ENCODE measurements at regions not wholly inside any gene's neighbourhood (a gene's known extent, or its start where the extent isn't known, plus 50 kb on each side); places are given as distances from the start of the nearest gene placed in this dataset.

DNA sequence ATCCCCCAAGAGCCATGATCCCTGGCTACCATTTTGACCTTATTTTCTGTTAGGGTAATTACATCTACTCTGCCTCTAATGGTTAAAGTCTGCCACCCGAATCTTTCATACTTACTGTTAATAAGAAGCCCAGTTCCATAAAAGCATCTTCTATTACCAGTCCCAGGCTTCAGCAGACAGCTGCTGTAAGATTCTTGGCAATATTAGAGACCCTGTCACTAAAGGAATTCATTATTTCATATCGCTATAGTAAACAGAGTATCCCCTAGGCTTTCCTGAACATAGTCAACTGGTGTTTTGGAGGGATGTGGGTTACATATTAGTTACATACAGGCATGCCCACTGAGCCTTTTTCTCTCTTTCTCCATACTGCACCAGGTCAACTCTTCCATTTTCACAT lies 608.7 kb upstream of the SEMA6A start:
- POLR2A ChIA-PET, result no interaction called here
- no peaks in the 10 kb centered on the region for H3K9me3 ChIP-seq (replicated peaks; ENCODE audit: control insufficient read depth, insufficient read depth, low read length)
- BruUV-seq (replicated peaks), result no TSS peak
- no peaks in the 10 kb centered on the region for H3K4me1 ChIP-seq (ENCODE audit: control insufficient read depth, extremely low read depth, insufficient read depth, low read length)
- dilution Hi-C loops (cut with MboI; ENCODE audit: extremely low pct_ligation_motif_present, low sequenced_read_pairs), result no loop called here
- TF ChIP-seq, protein P1, sequence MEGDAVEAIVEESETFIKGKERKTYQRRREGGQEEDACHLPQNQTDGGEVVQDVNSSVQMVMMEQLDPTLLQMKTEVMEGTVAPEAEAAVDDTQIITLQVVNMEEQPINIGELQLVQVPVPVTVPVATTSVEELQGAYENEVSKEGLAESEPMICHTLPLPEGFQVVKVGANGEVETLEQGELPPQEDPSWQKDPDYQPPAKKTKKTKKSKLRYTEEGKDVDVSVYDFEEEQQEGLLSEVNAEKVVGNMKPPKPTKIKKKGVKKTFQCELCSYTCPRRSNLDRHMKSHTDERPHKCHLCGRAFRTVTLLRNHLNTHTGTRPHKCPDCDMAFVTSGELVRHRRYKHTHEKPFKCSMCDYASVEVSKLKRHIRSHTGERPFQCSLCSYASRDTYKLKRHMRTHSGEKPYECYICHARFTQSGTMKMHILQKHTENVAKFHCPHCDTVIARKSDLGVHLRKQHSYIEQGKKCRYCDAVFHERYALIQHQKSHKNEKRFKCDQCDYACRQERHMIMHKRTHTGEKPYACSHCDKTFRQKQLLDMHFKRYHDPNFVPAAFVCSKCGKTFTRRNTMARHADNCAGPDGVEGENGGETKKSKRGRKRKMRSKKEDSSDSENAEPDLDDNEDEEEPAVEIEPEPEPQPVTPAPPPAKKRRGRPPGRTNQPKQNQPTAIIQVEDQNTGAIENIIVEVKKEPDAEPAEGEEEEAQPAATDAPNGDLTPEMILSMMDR (IDR thresholded peaks at IDR 0.05; ENCODE audit: extremely low read depth in 1 of 2, insufficient read depth in 1 of 2, low read depth in 1 of 2, low read length in 2 of 2), result no peak
- TF ChIP-seq MYC (IDR thresholded peaks at IDR 0.05; ENCODE audit: low read depth, low read length), result no peak
- no peak overlapping the region for H3K4me2 ChIP-seq (ENCODE audit: insufficient read depth, low read length)
- DNase-seq (ENCODE audit: low read depth, low spot score), result no peak
- no peak for FAIRE-seq
- no peaks in the 10 kb centered on the region for H3K36me3 ChIP-seq (ENCODE audit: control insufficient read depth in 2 of 2, extremely low read depth in 1 of 2, insufficient read depth in 2 of 2, low read length in 2 of 2)
- CTCF ChIA-PET, result no interaction called here
- no peak overlapping the region for H3K4me3 ChIP-seq (replicated peaks in 1 of 3; ENCODE audit: insufficient read depth in 1 of 3, low read depth in 1 of 3, low read length in 3 of 3)
- H3K79me2 ChIP-seq (ENCODE audit: control insufficient read depth, insufficient read depth, low read length), result no peaks in the 10 kb centered on the region
- no peak overlapping the region for H3K9ac ChIP-seq (replicated peaks; ENCODE audit: extremely low read depth, insufficient read depth, low read length)
- H3K27me3 ChIP-seq (ENCODE audit: control insufficient read depth in 2 of 2, insufficient read depth in 2 of 2, low read length in 2 of 2), result no peaks in the 10 kb centered on the region
- intact Hi-C loops (cut with micrococcal nuclease), result no loop called here
- H2AFZ ChIP-seq (ENCODE audit: low read depth, low read length), result no peak overlapping the region
- H4K20me1 ChIP-seq (replicated peaks; ENCODE audit: control insufficient read depth, extremely low read depth, insufficient read depth, low read length), result no peaks in the 10 kb centered on the region
- no peaks in the 10 kb centered on the region for H3K9me1 ChIP-seq (replicated peaks; ENCODE audit: control insufficient read depth, extremely low read depth, insufficient read depth, low read length)
- H3K27ac ChIP-seq (ENCODE audit: insufficient read depth, low read depth, low read length), result no peak overlapping the region

DNA sequence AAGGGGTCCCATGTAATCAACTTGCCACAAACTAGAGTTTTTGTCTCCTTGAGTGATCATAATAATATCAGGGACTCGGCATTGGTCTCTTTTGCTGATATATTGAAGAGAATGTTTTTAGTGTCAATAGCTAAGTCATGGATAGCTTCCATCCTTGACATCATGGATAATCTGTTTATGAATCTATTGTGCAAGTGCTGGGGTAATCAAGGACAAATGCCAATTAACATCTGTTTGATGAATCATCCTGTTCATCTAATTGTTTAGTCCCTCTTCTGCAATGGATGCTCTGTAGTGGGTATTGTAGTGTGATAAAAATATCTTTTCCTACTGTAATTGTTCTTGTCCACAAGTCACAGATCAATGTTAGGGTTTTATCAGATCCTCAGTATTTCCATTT lies 607.5 kb upstream of the SEMA6A start:
- Histone ChIP-seq H4K20me1 (replicated peaks; ENCODE audit: control insufficient read depth, extremely low read depth, insufficient read depth, low read length) (no peaks in the 10 kb centered on the region), H3K79me2 (ENCODE audit: control insufficient read depth, insufficient read depth, low read length) (no peaks in the 10 kb centered on the region), H3K9me3 (replicated peaks; ENCODE audit: control insufficient read depth, insufficient read depth, low read length) (no peaks in the 10 kb centered on the region), H3K9me1 (replicated peaks; ENCODE audit: control insufficient read depth, extremely low read depth, insufficient read depth, low read length) (no peaks in the 10 kb centered on the region), H3K4me1 (ENCODE audit: control insufficient read depth, extremely low read depth, insufficient read depth, low read length) (no peaks in the 10 kb centered on the region), H3K9ac (replicated peaks; ENCODE audit: extremely low read depth, insufficient read depth, low read length) (no peak overlapping the region), H3K4me2 (ENCODE audit: insufficient read depth, low read length) (no peak overlapping the region), H3K36me3 (ENCODE audit: control insufficient read depth in 2 of 2, extremely low read depth in 1 of 2, insufficient read depth in 2 of 2, low read length in 2 of 2) (no peaks in the 10 kb centered on the region), H2AFZ (ENCODE audit: low read depth, low read length) (no peak overlapping the region), H3K4me3 (replicated peaks in 1 of 3; ENCODE audit: insufficient read depth in 1 of 3, low read depth in 1 of 3, low read length in 3 of 3) (no peak overlapping the region), H3K27me3 (ENCODE audit: control insufficient read depth in 2 of 2, insufficient read depth in 2 of 2, low read length in 2 of 2) (no peaks in the 10 kb centered on the region), H3K27ac (ENCODE audit: insufficient read depth, low read depth, low read length) (no peak overlapping the region)
- dilution Hi-C loops (cut with MboI; ENCODE audit: extremely low pct_ligation_motif_present, low sequenced_read_pairs), result no loop called here
- intact Hi-C loops (cut with micrococcal nuclease), result no loop called here
- TF ChIP-seq, protein P2, sequence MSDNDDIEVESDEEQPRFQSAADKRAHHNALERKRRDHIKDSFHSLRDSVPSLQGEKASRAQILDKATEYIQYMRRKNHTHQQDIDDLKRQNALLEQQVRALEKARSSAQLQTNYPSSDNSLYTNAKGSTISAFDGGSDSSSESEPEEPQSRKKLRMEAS (IDR thresholded peaks at IDR 0.05; ENCODE audit: insufficient read depth, insufficient read length), result no peak
- TF ChIP-seq EZH2 (IDR thresholded peaks at IDR 0.05; ENCODE audit: borderline replicate concordance, low read depth, low read length, severe bottlenecking) (no peak), POLR2AphosphoS5 (IDR thresholded peaks at IDR 0.05; ENCODE audit: insufficient read depth, low read depth, low read length) (no peak), JUN (IDR thresholded peaks at IDR 0.05; ENCODE audit: borderline replicate concordance, insufficient read depth, insufficient read length, low read depth) (no peak), GATA2 (IDR thresholded peaks at IDR 0.05; ENCODE audit: insufficient read depth, insufficient read length, low read depth, low read length) (no peak), MYC (IDR thresholded peaks at IDR 0.05; ENCODE audit: low read depth, low read length) (no peak), FOS (IDR thresholded peaks at IDR 0.05; ENCODE audit: borderline replicate concordance, insufficient read depth, low read length) (no peak), POLR2A (IDR thresholded peaks at IDR 0.05; ENCODE audit: low read depth, low read length) (no peak)
- TF ChIP-seq, protein P1 (IDR thresholded peaks at IDR 0.05; ENCODE audit: extremely low read depth in 1 of 2, insufficient read depth in 1 of 2, low read depth in 1 of 2, low read length in 2 of 2), result no peak
- ChIA-PET POLR2A (no interaction called here), CTCF (no interaction called here)
- FAIRE-seq (no peak), DNase-seq (ENCODE audit: low read depth, low spot score) (no peak)
- BruUV-seq (replicated peaks), result no TSS peak
